G401 (cell line): ENCODE measurements at regions not wholly inside any gene's neighbourhood (a gene's known extent, or its start where the extent isn't known, plus 50 kb on each side); places are given as distances from the start of the nearest gene placed in this dataset.

Experiments used
- DNase-seq: peaks from one replicate; pipeline ENCODE4 v3.0.0-alpha.2; 2015; ENCODE audit warnings: low spot score
- in situ Hi-C: cut with HindIII; loops from 2 replicates; pipeline ENCODE4 v1.10.0; 2016; ENCODE audit warnings: low sequenced_read_pairs, mixed read lengths

- DNase-seq: no peak
- in situ Hi-C loops: no loop called here
These were observed 281.7 kb downstream of the XXYLT1 start for GRCh38 chr3:194989241-194989640.

DNA sequence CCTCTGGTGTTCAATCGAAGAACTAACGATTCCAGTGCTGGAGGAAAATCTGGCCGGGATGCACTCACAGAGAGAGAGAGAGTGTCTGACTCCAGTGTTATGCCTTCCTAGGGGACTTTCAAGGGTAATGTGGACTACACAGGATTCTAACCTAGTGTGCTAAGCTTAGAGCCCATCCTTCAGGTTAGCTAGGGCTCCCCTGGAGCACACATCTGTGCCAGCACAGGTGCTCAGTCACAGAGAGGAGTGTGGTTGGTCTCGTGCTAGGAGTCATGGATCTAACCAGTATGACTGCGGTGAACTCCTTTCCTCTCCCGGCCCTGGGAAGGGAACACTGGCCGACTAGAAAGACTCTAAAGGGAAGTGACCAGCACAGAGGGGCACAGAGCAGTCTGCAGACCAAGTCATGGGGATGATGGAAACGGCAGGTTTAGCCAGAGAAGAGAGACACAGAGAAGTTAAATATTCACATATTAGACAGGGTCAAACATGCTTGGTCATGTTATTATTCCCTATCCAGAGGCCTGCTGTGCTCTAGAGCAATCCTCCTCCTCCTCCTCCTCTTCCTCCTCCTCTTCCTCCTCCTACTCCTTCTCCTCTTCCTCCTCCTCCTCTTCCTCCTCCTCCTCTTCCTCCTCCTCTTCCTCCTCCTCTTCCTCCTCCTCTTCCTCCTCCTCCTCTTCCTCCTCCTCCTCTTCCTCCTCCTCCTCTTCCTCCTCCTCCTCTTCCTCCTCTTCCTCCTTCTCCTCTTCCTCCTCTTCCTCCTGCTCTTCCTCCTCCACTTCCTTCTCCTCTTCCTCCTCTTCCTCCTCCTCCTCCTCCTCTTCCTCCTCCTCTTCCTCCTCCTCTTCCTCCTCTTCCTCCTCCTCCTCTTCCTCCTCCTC lies 280.3 kb downstream of the XXYLT1 start:
- DNase-seq: no peak
- in situ Hi-C loops: no loop called here

DNA sequence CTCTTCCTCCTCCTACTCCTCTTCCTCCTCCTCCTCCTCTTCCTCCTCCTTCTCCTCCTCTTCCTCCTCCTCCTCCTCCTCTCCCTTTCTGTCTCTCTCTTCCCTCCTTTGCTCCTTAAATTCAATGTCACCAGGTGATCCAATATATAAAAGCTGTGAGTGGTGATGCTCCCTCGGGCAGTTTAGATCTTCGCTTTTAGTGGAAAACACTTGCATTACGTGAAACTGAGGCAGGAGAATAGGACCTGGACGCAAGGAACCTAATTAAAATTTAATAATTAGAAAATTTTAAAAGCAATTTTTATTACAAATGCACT lies 279.7 kb downstream of the XXYLT1 start:
- no peak for DNase-seq
- in situ Hi-C loops: no loop called here

DNA sequence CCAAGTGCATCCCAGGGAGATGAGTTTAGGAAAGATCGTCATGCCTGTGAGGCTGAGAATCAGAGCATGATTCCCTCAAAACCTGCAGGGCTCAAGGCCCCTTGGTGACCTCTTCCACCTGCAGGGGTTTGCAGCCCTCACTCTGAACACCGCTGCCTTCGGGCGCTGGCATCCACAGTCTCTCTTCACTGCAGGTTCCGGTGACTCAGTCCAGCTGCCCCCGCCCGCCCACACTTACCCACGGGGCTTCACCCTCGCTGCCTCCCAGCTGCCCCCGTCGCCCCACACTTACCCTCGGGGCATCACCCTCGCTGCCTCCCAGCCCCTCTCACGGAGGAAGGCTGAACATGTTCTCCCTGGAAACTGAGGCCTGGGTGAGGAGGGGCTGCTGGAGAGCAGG lies 277.1 kb downstream of the XXYLT1 start:
- in situ Hi-C loops: no loop called here
- DNase-seq: no peak

DNA sequence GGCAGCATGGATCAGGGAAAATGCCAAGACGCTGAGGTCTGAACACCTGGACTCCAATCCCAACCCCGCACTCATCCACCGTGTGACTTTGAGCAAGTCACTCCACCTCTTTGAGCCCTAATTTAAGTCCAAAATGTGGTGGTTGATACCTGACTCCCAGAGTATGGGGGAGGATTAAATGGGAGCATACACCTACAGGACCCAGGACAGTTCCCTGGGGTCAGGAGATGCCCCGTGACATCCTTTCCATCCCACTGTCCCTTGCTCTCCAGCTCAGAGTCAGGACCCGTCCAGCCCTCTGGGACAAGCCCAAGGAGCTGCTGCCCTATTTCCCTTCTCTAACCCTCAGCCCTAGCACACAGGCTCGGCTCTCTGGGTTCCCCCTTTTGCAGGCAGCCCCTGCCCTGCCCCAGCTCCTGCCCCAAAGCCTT lies 276.4 kb downstream of the XXYLT1 start:
- no peak for DNase-seq
- in situ Hi-C loops: no loop called here

GRCh38 chr3:194995334-194995733 lies 275.6 kb downstream of the XXYLT1 start:
- in situ Hi-C loops: no loop called here

DNA sequence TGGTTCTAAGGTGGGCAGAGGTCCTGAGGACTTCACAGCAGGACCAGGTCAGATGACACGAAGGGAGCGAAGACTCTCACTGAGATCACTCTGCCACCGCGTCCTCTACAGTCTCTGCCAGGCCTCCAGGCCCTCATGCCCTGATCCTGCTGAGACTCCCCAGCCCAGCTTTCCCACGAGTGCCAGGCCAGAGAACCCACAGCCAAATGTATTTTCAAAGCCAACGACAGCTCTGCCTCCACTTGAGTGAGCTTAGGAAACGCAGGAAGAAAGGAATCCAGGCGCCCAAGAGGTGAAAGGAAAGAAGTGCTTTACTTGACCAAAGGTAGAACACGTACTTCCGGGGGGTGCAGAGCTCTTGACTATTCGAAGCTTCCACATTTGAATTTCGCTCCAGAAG lies 275.0 kb downstream of the XXYLT1 start:
- DNase-seq: peak; percentile 43
- in situ Hi-C loops: no loop called here

More at GRCh38 chr3:194995334-194995733, 275.6 kb downstream of the XXYLT1 start:
- DNase-seq: no peak

- no peak for DNase-seq
- in situ Hi-C loops: no loop called here
These were observed 274.2 kb downstream of the XXYLT1 start for GRCh38 chr3:194996746-194997145.

GRCh38 chr3:194998417-194998816 lies 272.5 kb downstream of the XXYLT1 start:
- in situ Hi-C loops: no loop called here
- DNase-seq: no peak

DNA sequence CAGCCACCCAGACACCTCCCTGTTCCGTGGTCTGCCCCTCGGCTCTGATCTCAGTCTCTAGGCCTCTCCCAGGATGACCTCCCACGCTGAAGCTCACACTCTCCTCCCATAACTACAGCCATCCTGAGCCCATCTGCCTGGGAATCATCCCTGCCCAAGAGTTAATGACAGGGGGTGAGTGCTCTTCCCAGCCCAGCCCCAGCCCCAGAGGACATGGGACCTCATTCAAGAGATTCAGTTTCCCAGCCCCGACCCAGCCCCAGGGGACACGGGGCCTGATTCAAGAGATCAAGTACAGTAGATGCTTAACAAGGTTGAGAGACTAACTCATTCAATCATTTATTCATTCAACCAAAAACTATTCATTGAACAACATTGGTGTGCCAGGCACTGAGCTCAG lies 272.0 kb downstream of the XXYLT1 start:
- DNase-seq: no peak
- in situ Hi-C loops: no loop called here

DNA sequence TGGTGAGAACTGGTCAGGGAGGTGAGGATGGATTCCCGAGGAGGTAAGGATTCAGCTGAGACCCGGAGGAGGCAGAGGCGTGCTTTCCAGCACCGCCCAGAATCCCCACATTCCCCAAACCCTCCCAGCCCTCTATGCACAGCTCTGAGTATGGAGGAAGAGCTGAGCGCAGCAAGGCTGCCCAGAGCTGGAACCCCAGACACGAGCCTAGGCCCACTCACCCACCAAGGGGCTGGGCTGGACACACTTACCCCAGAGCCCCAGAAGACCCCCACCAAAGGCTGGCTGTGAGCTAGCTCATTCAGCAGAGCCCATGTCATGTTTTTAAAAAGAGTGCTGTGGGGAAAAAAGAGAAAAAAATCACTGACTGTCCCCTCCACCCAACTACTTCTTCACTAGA lies 271.5 kb downstream of the XXYLT1 start:
- in situ Hi-C loops: no loop called here
- no peak for DNase-seq

GRCh38 chr3:195001261-195001660 lies 269.7 kb downstream of the XXYLT1 start:
- in situ Hi-C loops: no loop called here
- no peak for DNase-seq

GRCh38 chr3:195001961-195002861 lies 268.7 kb downstream of the XXYLT1 start:
- in situ Hi-C loops: no loop called here
- DNase-seq: peak; percentile 4

GRCh38 chr3:195003006-195003892 lies 267.7 kb downstream of the XXYLT1 start:
- in situ Hi-C loops: no loop called here

GRCh38 chr3:195003893-195004289 lies 267.1 kb downstream of the XXYLT1 start:
- in situ Hi-C loops: no loop called here
- no peak for DNase-seq

More at GRCh38 chr3:195003006-195003892, 267.7 kb downstream of the XXYLT1 start:
- no peak for DNase-seq

DNA sequence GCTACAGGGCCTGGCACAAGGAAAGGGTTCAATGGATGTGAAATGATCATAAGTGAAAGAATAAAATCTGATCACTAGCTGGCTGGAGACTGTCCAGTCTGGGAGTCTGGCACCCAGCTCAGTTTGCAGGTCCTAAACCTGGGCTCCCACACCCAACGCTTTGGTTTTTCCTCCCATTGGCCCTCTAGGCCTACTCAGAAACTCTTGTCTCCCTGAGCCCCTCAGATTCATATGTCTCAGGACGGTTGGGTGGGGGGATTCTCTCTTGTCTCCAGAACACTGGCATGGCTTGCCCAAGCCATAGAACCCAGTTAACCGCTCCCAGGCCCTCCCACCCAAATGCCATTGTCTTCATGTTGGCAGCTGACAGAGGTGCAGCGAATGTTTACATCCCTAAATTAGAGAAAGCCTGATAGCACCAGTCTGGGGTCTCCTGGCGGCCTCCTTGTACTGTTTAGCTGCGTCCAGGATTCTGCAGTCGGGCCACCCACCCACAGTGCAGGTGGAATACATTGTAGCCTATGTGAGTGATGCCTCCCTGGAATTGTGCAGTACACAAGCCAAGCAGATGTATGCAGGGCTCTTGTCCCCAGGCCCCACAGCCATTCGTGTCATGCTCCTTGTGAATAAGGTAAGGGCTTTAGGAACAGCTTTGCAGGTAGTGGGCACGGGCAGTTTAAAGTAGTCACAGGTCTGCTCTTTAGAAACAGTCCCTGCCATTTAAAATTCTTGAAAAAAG lies 266.3 kb downstream of the XXYLT1 start:
- in situ Hi-C loops: no loop called here
- no peak for DNase-seq

DNA sequence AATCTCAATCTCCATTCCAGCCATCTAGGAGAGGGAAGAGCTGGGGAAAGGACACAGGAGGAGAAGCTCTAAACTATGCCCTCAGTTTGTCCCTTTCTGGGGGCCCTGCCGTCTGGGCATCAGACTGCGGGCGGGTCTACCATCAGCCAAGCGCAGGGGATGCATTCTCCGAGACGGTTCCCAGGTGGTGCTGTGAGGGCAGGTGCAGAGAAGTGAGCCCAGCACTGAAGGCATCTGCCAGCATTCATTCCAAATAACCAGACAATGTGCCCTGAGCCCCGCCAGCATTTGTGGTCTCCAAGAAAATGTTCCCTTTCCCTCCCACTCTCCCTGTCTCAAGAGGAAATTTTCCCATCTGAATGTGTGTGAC lies 265.7 kb downstream of the XXYLT1 start:
- in situ Hi-C loops: no loop called here
- no peak for DNase-seq

DNA sequence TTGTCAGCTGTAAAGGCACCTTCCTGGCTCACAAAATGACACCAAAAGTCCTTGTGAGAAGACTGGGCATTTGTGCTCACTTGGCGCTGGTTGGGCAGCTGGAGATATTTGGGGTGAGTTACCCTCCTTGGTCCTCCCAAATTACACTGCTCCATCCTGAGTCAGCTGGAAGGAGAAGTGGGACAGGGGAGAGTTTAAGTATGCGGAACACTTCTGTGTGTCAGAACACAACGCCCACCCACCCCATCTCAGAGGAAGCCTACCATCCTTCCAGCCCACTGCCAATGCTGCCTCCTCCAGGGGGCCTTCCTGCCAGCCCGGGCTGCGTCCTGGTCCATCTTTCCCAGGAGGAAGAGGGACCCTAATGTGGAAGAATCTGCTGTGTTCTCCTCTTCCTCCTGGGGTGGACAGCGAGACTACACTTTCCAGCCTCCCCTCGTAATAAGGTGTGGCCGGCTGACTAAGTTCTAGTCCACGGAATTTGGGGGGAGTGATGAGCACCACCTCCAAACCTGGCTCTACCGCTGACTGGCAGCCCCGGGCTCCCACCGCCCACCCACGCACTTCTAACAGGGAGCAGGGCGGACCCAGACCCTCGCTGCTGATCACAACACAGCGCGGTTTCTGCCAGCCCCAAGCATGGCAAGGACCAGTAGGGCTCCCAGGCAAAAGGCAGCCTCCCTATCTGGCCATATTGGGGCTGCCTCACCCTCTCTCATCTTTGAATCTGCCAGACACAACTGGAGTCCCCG lies 265.0 kb downstream of the XXYLT1 start:
- in situ Hi-C loops: no loop called here
- DNase-seq: no peak
